B cell (primary cell): ENCODE measurements at regions not wholly inside any gene's neighbourhood (a gene's known extent, or its start where the extent isn't known, plus 50 kb on each side); places are given as distances from the start of the nearest gene placed in this dataset.

Experiments
- ATAC-seq: fragments of 200-7000 bp; cut with Tn5 transposase; one replicate; pipeline ENCODE4 v1.10.0; 2021; ENCODE audit warnings: low read depth, mild to moderate bottlenecking, moderate number of reproducible peaks, moderate library complexity
- CTCF ChIA-PET: fragments of 350-600 bp; sonication (Branson Sonifier 250); formaldehyde crosslinking; loops from one replicate; lab custom pipeline; 2021; ENCODE audit warnings: antibody characterized with exemption, inconsistent platforms; lab: Charles Lee
- POLR2A ChIA-PET: fragments of 350-600 bp; sonication (Branson Sonifier 250); formaldehyde crosslinking; loops from one replicate; lab custom pipeline; 2021; ENCODE audit warnings: antibody characterized with exemption; lab: Charles Lee
- DNase-seq: peaks from one replicate; pipeline ENCODE4 v3.0.0; 2013
- H2AFZ ChIP-seq: 2 replicates; pipeline ENCODE4 v1.6.1; 2012; ENCODE audit warnings: mild to moderate bottlenecking, low read depth, low read length; ENCODE audit not compliant: insufficient read depth, poor library complexity, severe bottlenecking
- H3K27ac ChIP-seq, 2 donors: 1 replicate in 1 of 2; 2 replicates in 1 of 2; pipeline ENCODE4 v1.5.1; 2012 to 2013; ENCODE audit warnings: low read length in 2 of 2, mild to moderate bottlenecking in 2 of 2, moderate library complexity in 1 of 2
- H3K27me3 ChIP-seq, 4 experiments: fragments of 200-600 bp in 1 of 4; sonication (generic) in 1 of 4; replicated peaks in 1 of 4; 1 replicate in 2 of 4; 2 replicates in 2 of 4; pipeline versions ENCODE4 v1.6.1 to v1.7.0; 2013 to 2016; ENCODE audit warnings: low read length in 3 of 4, mild to moderate bottlenecking in 2 of 4, mixed read lengths in 1 of 4, moderate library complexity in 1 of 4; ENCODE audit not compliant: insufficient read depth in 4 of 4, control insufficient read depth in 3 of 4; ENCODE audit errors: control extremely low read depth in 1 of 4
- H3K36me3 ChIP-seq, 2 experiments: replicated peaks in 1 of 2; 1 replicate in 1 of 2; 2 replicates in 1 of 2; pipeline versions ENCODE4 v1.6.1 to v1.7.1; 2013; ENCODE audit warnings: low read length in 1 of 2; ENCODE audit not compliant: insufficient read depth in 2 of 2, control insufficient read depth in 1 of 2; ENCODE audit errors: control extremely low read depth in 1 of 2, extremely low read depth in 1 of 2
- H3K4me1 ChIP-seq, 2 donors: fragments of 200-600 bp in 1 of 2; sonication (generic) in 1 of 2; 1 replicate in 1 of 2; 2 replicates in 1 of 2; pipeline versions ENCODE4 v1.5.1 to v1.6.1; 2013 to 2017; ENCODE audit warnings: low read length in 2 of 2; ENCODE audit not compliant: control insufficient read depth in 2 of 2, insufficient read depth in 2 of 2
- H3K4me2 ChIP-seq: replicated peaks from 2 replicates; pipeline ENCODE3; 2012; ENCODE audit warnings: mild to moderate bottlenecking, low read depth, low read length; ENCODE audit not compliant: poor library complexity, severe bottlenecking
- H3K4me3 ChIP-seq, 5 experiments: fragments of 200-600 bp in 1 of 5; sonication (generic) in 1 of 5; 1 replicate in 3 of 5; 2 replicates in 2 of 5; pipeline versions ENCODE4 v1.5.1 to v1.7.0; 2011 to 2016; ENCODE audit warnings: low read length in 4 of 5, mild to moderate bottlenecking in 4 of 5, low read depth in 2 of 5, control low read depth in 1 of 5, moderate library complexity in 1 of 5; ENCODE audit not compliant: insufficient read depth in 1 of 5; ENCODE audit errors: control extremely low read depth in 1 of 5, extremely low read depth in 1 of 5
- H3K79me2 ChIP-seq: fragments of 200-600 bp; sonication (generic); one replicate; pipeline ENCODE4 v1.6.0; 2016; ENCODE audit warnings: low read length; ENCODE audit not compliant: control insufficient read depth, insufficient read depth
- H3K9ac ChIP-seq: fragments of 200-600 bp; sonication (generic); 2 replicates; pipeline ENCODE4 v1.6.1; 2017; ENCODE audit warnings: mild to moderate bottlenecking, low read length, moderate library complexity
- H3K9me3 ChIP-seq, 3 donors: one replicate each; pipeline versions ENCODE4 v1.6.1 to v1.7.1; 2013; ENCODE audit warnings: low read length in 2 of 3; ENCODE audit not compliant: control insufficient read depth in 2 of 3, insufficient read depth in 1 of 3; ENCODE audit errors: control extremely low read depth in 1 of 3
- H4K20me1 ChIP-seq: 2 replicates; pipeline ENCODE4 v1.6.0; 2012; ENCODE audit warnings: mild to moderate bottlenecking, low read length; ENCODE audit not compliant: insufficient read depth, control insufficient read depth, poor library complexity, severe bottlenecking
- H3K27ac Mint-ChIP-seq: one replicate; pipeline ENCODE4 v1.8.0; 2021; ENCODE audit warnings: mixed read lengths
- H3K27me3 Mint-ChIP-seq: one replicate; pipeline ENCODE4 v1.8.0; 2021; ENCODE audit warnings: mixed read lengths
- H3K4me1 Mint-ChIP-seq: one replicate; pipeline ENCODE4 v1.8.0; 2021; ENCODE audit warnings: mixed read lengths
- H3K4me3 Mint-ChIP-seq: one replicate; pipeline ENCODE4 v1.8.0; 2021; ENCODE audit warnings: mixed read lengths
- H3K9me3 Mint-ChIP-seq: one replicate; pipeline ENCODE4 v1.8.0; 2022; ENCODE audit warnings: mixed read lengths; ENCODE audit not compliant: insufficient read depth
- CTCF ChIP-seq: fragments of 200-600 bp; IDR thresholded peaks from one replicate; pipeline ENCODE4 v1.8.0; 2022; ENCODE audit warnings: antibody characterized with exemption, mild to moderate bottlenecking
- EZH2 ChIP-seq: IDR thresholded peaks from 2 replicates; pipeline ENCODE4 v1.6.1; 2012; ENCODE audit warnings: borderline replicate concordance, low read depth, mild to moderate bottlenecking, moderate library complexity, low read length; ENCODE audit not compliant: insufficient read depth, poor library complexity, severe bottlenecking
- WGBS: methylation state at CpG from one replicate; pipeline ENCODE4 v1.1.5; 2013; ENCODE audit warnings: missing lambda C conversion rate; ENCODE audit not compliant: insufficient coverage; 5-methylcytosine and 5-hydroxymethylcytosine counted together
- intact Hi-C: fragments of 100-400 bp; cut with micrococcal nuclease; formaldehyde crosslinking; loops from one replicate; pipeline ENCODE4 v1.10.0; 2022

- H3K79me2 ChIP-seq: no peaks in the 10 kb centered on the region
Observed at GRCh38 chr2:225864394-225864793, 464.9 kb downstream of the NYAP2 start.

GRCh38 chr2:225842939-225843338 is 443.4 kb downstream of the NYAP2 start:
- Histone ChIP-seq H3K4me1 (no peaks in the 10 kb centered on the region), H2AFZ (no peak overlapping the region), H4K20me1 (no peaks in the 10 kb centered on the region), H3K79me2 (no peaks in the 10 kb centered on the region), H3K27ac (no peak overlapping the region), H3K36me3 (no peaks in the 10 kb centered on the region), H3K4me3 (no peak overlapping the region), H3K9ac (no peak overlapping the region), H3K4me2 (no peak overlapping the region), H3K9me3 (no peaks in the 10 kb centered on the region), H3K27me3 (no peaks in the 10 kb centered on the region)
- Mint-ChIP-seq H3K9me3 (no peaks in the 10 kb centered on the region), H3K27ac (no peak overlapping the region), H3K4me3 (no peak overlapping the region), H3K27me3 (no peaks in the 10 kb centered on the region), H3K4me1 (no peaks in the 10 kb centered on the region)
- WGBS: 83% methylated on average over 1 of the region's 1 CpG
- DNase-seq: no peak
- no peak for ATAC-seq
- POLR2A ChIA-PET: no interaction called here
- intact Hi-C loops: no loop called here
- TF ChIP-seq EZH2: no peak
- no peak for TF ChIP-seq CTCF
- CTCF ChIA-PET: interaction anchor here (1.5 kb wide), 1 partner anchor 46 kb away, joined by 3 read pairs; no protein-coding TSS in a partner anchor

More at GRCh38 chr2:225864394-225864793, 464.9 kb downstream of the NYAP2 start:
- no peaks in the 10 kb centered on the region for H3K27me3 ChIP-seq
- Mint-ChIP-seq H3K27ac (no peak overlapping the region), H3K9me3 (peaks cover 2% of the 10 kb centered on the region), H3K4me1 (no peaks in the 10 kb centered on the region), H3K4me3 (no peak overlapping the region), H3K27me3 (peaks cover 3% of the 10 kb centered on the region)
- no peak overlapping the region for H3K27ac ChIP-seq
- H2AFZ ChIP-seq: no peak overlapping the region
- ChIA-PET POLR2A (no interaction called here), CTCF (no interaction called here)
- H3K4me1 ChIP-seq: no peaks in the 10 kb centered on the region
- TF ChIP-seq EZH2: no peak
- no peak for TF ChIP-seq CTCF
- intact Hi-C loops: no loop called here
- WGBS: no CpG with 5 or more reads among the region's 1 CpG
- H3K4me2 ChIP-seq: no peak overlapping the region
- H3K9me3 ChIP-seq: no peaks in the 10 kb centered on the region
- H3K4me3 ChIP-seq: no peak overlapping the region
- DNase-seq (no peak), ATAC-seq (no peak)
- H3K9ac ChIP-seq: no peak overlapping the region
- H4K20me1 ChIP-seq: no peaks in the 10 kb centered on the region
- no peaks in the 10 kb centered on the region for H3K36me3 ChIP-seq
